ENCODE measurements at regions not wholly inside any gene's neighbourhood (a gene's known extent, or its start where the extent isn't known, plus 50 kb on each side); places are given as distances from the start of the nearest gene placed in this dataset.

DNA sequence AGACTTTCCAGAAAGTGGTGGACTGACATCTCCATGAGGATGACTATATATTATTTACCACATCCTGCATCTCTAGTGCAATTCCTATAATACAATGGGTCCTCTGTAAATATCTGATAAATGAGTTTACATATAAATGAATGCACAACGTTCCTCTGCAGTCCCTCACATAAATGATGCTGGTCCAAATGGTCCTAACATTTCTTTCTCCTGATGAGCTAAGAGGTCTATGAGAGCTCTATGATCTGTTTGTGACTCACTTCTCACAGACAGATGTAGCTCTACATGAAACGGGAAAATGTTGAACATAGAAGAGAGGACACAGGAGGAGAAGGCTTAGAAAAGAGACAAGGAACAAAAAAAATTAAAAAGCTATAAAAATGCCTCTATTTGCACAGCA is 201.2 kb upstream of the PIK3C3 start:
- DNase-seq (ENCODE audit: low read depth), result no peak

DNA sequence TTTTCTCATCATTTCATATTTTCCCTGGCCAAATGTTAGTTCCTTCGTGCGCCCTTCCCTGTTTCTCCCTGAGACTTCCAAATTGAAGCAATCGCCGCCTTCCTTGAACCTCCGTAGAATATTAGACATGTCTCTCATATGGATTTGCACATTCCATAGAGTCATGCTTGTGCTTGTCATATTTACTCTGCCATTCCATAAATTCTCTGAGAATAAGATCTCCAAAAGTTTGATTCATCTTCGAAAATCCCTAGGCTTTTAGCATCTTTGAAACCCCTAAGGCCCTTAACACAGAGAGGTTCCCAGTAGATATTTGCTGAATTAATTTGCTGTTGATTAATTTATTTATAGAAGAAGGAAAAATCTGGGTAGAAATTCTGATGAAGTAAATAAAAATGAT is 202.2 kb upstream of the PIK3C3 start:
- DNase-seq (ENCODE audit: low read depth), result no peak

DNA sequence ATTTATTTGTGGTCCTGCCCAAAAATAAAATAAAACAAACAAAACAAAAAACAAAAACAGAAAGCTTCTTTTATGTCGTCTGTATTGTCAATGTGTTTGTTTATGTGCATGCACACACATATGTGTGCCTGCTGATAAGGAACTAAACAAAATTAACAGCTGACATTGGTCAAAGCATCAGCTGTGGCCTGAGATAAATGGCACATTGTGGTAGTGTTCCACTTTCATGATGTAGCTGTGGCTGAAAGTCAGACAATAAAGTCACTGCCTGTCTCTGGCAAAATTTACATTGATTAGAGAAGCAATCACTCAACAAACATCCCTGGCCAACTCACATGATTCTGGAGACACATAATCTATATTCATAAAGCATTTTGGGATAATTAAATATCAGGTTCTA is 203.4 kb upstream of the PIK3C3 start:
- DNase-seq (ENCODE audit: low read depth), result no peak

- DNase-seq (ENCODE audit: low read depth), result no peak
These were observed 203.9 kb upstream of the PIK3C3 start for GRCh38 chr18:41751161-41751560.

- no peak for DNase-seq (ENCODE audit: low read depth)
These were observed 207.3 kb upstream of the PIK3C3 start for GRCh38 chr18:41747723-41748242.

- no peak for DNase-seq (ENCODE audit: low read depth)
These were observed 209.6 kb upstream of the PIK3C3 start for GRCh38 chr18:41745166-41746049.

- DNase-seq (ENCODE audit: low read depth), result no peak
These were observed 210.5 kb upstream of the PIK3C3 start for GRCh38 chr18:41744421-41745030.

DNA sequence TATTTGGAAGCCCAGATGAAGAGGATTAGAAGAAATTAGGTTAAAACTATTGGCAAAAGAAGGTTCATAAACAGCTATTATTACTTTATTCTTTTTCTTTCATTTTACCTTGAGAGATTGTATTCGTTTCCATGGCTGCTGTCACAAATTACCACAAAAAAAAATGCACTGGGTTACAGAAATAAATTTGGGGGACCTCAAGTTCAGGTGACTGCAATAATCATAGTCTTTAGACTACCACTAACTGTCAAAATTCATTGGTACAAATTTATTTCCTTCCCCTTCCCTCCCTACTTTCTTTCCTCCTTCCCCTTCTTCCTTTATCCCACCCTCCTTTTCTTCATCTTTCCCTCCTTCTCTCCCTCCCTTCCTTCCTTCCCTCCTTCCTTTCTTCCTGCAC is 217.8 kb upstream of the PIK3C3 start:
- DNase-seq (ENCODE audit: low read depth), result no peak

GRCh38 chr18:41734917-41735316 is 220.1 kb upstream of the PIK3C3 start:
- no peak for DNase-seq (ENCODE audit: low read depth)

GRCh38 chr18:41732356-41732755 is 222.7 kb upstream of the PIK3C3 start:
- no peak for DNase-seq (ENCODE audit: low read depth)

GRCh38 chr18:41731884-41732283 is 223.2 kb upstream of the PIK3C3 start:
- DNase-seq (ENCODE audit: low read depth), result no peak

- DNase-seq (ENCODE audit: low read depth), result no peak
These were observed 230.8 kb upstream of the PIK3C3 start for GRCh38 chr18:41724195-41724594.

GRCh38 chr18:41721103-41721790 is 233.8 kb upstream of the PIK3C3 start:
- DNase-seq (ENCODE audit: low read depth), result no peak

- no peak for DNase-seq (ENCODE audit: low read depth)
These were observed 234.8 kb upstream of the PIK3C3 start for GRCh38 chr18:41720226-41720625.

DNA sequence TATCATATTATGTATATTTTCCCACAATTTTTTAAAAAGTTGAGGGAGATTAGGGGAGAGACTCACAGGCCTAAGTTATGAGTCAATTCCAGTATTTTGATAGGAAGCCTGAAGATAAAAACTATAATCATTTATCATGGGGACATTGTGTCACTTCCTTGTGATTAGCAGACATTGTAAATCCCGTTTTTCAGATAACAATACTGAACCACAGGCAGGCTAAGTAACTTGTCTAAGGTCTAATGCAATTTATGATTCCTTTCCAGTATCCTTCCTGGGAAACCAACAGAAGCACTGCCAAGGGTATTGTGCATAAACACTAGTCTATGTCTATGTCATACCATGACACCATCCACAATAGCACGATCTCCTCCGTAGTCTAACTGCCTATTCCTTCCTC is 235.2 kb upstream of the PIK3C3 start:
- no peak for DNase-seq (ENCODE audit: low read depth)

DNA sequence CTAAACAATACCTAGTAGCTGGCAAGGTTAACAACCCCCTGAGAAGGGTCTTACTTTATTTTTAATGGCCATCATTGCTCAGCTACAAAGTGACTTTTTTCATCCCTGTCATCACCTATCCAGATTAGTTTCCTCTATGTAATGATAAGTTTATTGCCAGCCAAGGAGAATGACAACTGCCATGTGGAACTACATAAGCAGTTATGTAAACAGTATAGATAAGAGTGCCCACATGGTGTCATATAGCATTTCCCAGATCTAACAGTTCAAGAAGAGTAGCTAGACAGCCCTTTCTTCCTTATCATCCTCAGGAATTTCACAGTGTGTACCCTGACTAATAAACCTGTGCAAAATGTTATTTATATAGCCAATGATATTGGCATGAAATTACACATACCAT is 240.2 kb upstream of the PIK3C3 start:
- DNase-seq (ENCODE audit: low read depth), result no peak

DNA sequence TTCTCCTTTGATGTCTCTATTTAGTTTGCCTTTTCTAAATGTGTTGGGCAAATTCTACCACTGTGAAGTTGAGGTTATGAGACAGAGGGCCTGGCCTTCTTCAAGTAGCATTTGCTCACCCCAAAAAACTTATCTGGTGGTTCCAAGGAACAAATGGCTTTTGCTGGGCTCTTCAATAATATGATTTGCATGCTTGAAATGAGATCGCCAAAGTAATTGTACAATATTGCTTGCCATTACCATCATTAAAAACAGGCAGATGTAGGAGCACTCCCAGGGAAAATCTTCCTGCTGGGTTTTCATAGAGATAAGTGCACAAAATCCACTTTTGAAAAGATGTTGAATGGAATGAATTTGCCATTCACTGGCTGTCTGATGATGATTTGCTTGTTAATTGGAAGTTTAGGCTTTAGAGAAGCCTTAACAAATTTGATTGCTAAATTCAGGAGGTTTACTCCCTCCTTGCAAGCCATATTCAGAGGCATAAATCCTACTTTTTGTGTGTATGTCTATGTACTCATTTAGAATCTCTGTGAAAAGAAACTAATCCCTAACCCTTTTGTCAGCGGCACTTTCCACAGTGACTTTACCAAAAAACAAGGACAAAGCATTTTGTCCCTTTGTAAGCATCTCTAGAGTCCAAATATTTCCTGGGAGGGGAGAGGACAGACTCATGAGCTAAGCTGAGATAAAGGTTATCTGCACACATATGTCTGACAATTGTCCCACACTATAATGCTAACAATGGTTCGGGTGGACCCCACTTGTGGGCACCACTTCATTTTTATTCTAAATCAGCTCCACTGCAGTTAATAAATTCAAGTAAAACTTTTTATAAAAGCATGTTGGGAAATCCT is 240.8 kb upstream of the PIK3C3 start:
- DNase-seq (ENCODE audit: low read depth), result no peak

GRCh38 chr18:41706301-41706700 is 248.7 kb upstream of the PIK3C3 start:
- no peak for DNase-seq (ENCODE audit: low read depth)

- DNase-seq (ENCODE audit: low read depth), result no peak
These were observed 251.1 kb upstream of the PIK3C3 start for GRCh38 chr18:41703744-41704530.

DNA sequence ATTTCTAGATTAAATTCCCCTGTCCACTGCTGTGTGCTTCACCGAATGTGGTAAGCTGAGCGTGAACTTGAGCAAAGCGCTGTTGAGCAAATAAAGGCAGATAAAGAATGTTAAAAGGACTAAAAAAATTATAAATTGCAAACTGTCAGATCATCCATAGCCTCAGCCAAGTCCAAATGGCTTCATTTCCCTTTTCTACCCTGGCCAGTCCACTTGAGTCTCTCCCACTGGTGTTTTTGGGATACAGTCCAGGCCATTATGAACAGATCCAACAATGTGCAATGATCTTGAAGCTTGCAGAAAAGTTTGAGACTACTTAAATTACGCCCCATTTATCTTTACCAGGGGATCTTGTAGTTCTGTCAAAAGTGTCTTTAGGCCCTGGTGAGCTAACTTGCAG is 254.6 kb upstream of the PIK3C3 start:
- no peak for DNase-seq (ENCODE audit: low read depth)

- no peak for DNase-seq (ENCODE audit: low read depth)
These were observed 259.6 kb upstream of the PIK3C3 start for GRCh38 chr18:41695441-41695840.

Measured in non-pigmented ciliary epithelial cell (primary cell).